Suprapubic skin (tissue), 4 donors: ENCODE measurements at regions not wholly inside any gene's neighbourhood (a gene's known extent, or its start where the extent isn't known, plus 50 kb on each side); places are given as distances from the start of the nearest gene placed in this dataset.

ENCODE experiments used
- DNase-seq, 2 donors: peaks; one replicate each; pipeline ENCODE4 v3.0.0-alpha.2; 2019; ENCODE audit warnings: low spot score in 2 of 2
- H3K27ac ChIP-seq: fragments of 200-600 bp; sonication (generic); one replicate; pipeline ENCODE4 v1.5.1; 2019
- H3K27me3 ChIP-seq: fragments of 200-600 bp; sonication (generic); one replicate; pipeline ENCODE4 v1.5.1; 2019
- H3K36me3 ChIP-seq: fragments of 200-600 bp; sonication (generic); one replicate; pipeline ENCODE4 v1.5.1; 2019
- H3K4me1 ChIP-seq: fragments of 200-600 bp; sonication (generic); one replicate; pipeline ENCODE4 v1.5.1; 2019
- H3K4me3 ChIP-seq: fragments of 200-600 bp; sonication (generic); one replicate; pipeline ENCODE4 v1.5.1; 2019; ENCODE audit warnings: mild to moderate bottlenecking
- H3K9me3 ChIP-seq: fragments of 200-600 bp; sonication (generic); one replicate; pipeline ENCODE4 v1.5.1; 2019
- EP300 ChIP-seq: sonication (generic); formaldehyde crosslinking; IDR thresholded peaks from one replicate; pipeline ENCODE4 v1.6.1; 2017; ENCODE audit warnings: antibody characterized with exemption
- POLR2A ChIP-seq, 2 donors: fragments of 450-650 bp; IDR thresholded peaks; one replicate each; pipeline ENCODE4 v1.6.1; 2017; ENCODE audit warnings: antibody characterized with exemption in 2 of 2, mild to moderate bottlenecking in 2 of 2, moderate library complexity in 2 of 2
- POLR2AphosphoS5 ChIP-seq, 3 donors: sonication (generic); formaldehyde crosslinking; IDR thresholded peaks; one replicate each; pipeline ENCODE4 v1.6.1; 2017; ENCODE audit warnings: antibody characterized with exemption in 3 of 3
- whole genome bisulfite sequencing: methylation state at CpG from one replicate; pipeline ENCODE4 v1.1.5; 2018; 5-methylcytosine and 5-hydroxymethylcytosine counted together
- TF ChIP-seq, protein P1 (sequence below), 2 donors: fragments of 200-600 bp in 1 of 2; fragments of 450-650 bp in 1 of 2; sonication (generic) in 1 of 2; IDR thresholded peaks; one replicate each; pipeline ENCODE4 v1.5.1; 2016 to 2019; ENCODE audit warnings: antibody characterized with exemption in 2 of 2, mild to moderate bottlenecking in 1 of 2, moderate library complexity in 1 of 2

DNA sequence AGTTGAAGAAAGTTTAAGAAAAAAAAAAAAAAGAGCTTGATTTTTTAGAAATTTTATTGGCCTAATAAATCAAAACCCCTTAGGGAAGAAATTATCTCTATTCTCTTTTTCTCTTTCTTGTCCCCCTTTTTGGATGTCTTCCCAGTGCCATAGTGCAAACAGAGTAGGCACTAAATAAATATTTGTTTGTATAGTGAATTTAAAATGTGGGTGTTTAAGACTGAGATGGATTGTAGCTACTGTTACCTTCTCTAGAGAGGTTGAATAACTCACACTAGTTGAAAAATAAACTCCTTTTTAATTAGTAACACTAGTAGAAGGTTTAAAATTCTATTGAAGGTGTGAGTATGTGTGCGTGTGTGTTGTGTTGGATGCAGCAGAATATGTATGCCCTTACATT is 783.8 kb downstream of the NXPH1 start:
- no peak overlapping the region for H3K4me3 ChIP-seq
- H3K4me1 ChIP-seq, result no peaks in the 10 kb centered on the region
- WGBS, result 92% methylated on average over 1 of the region's 1 CpG
- no peak for DNase-seq
- no peaks in the 10 kb centered on the region for H3K9me3 ChIP-seq
- TF ChIP-seq, protein P1, sequence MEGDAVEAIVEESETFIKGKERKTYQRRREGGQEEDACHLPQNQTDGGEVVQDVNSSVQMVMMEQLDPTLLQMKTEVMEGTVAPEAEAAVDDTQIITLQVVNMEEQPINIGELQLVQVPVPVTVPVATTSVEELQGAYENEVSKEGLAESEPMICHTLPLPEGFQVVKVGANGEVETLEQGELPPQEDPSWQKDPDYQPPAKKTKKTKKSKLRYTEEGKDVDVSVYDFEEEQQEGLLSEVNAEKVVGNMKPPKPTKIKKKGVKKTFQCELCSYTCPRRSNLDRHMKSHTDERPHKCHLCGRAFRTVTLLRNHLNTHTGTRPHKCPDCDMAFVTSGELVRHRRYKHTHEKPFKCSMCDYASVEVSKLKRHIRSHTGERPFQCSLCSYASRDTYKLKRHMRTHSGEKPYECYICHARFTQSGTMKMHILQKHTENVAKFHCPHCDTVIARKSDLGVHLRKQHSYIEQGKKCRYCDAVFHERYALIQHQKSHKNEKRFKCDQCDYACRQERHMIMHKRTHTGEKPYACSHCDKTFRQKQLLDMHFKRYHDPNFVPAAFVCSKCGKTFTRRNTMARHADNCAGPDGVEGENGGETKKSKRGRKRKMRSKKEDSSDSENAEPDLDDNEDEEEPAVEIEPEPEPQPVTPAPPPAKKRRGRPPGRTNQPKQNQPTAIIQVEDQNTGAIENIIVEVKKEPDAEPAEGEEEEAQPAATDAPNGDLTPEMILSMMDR (IDR thresholded peaks at IDR 0.05), result no peak
- TF ChIP-seq POLR2A (IDR thresholded peaks at IDR 0.05), result no peak
- no peak for TF ChIP-seq POLR2AphosphoS5 (IDR thresholded peaks at IDR 0.05)
- TF ChIP-seq EP300, result no peak
- no peaks in the 10 kb centered on the region for H3K36me3 ChIP-seq
- no peak overlapping the region for H3K27ac ChIP-seq
- H3K27me3 ChIP-seq, result no peaks in the 10 kb centered on the region

DNA sequence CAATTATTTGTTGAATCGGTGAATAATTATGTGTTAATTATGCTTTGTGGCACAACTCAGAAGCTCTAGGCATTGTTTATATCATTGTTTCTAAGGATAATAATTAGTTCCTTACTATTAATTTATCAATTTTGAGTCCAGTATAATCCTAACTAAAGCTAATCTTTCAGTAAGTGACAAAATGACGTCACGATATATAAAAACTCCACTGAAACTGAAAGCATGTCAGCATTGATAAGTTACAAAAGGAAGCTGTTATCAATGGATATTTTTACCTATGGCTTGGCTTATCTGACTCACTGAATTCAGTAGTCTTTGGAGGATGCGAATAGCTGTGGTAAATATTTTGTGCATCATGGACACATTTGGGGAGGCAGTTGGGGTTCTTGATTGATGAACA is 793.1 kb downstream of the NXPH1 start:
- no peaks in the 10 kb centered on the region for H3K27me3 ChIP-seq
- H3K4me3 ChIP-seq, result no peak overlapping the region
- no peak overlapping the region for H3K27ac ChIP-seq
- H3K36me3 ChIP-seq, result no peaks in the 10 kb centered on the region
- no peak for DNase-seq
- TF ChIP-seq POLR2AphosphoS5 (IDR thresholded peaks at IDR 0.05), result no peak
- TF ChIP-seq POLR2A (IDR thresholded peaks at IDR 0.05), result no peak
- no peaks in the 10 kb centered on the region for H3K4me1 ChIP-seq
- 71% methylated on average over 4 of the region's 4 CpGs for WGBS
- H3K9me3 ChIP-seq, result no peaks in the 10 kb centered on the region

DNA sequence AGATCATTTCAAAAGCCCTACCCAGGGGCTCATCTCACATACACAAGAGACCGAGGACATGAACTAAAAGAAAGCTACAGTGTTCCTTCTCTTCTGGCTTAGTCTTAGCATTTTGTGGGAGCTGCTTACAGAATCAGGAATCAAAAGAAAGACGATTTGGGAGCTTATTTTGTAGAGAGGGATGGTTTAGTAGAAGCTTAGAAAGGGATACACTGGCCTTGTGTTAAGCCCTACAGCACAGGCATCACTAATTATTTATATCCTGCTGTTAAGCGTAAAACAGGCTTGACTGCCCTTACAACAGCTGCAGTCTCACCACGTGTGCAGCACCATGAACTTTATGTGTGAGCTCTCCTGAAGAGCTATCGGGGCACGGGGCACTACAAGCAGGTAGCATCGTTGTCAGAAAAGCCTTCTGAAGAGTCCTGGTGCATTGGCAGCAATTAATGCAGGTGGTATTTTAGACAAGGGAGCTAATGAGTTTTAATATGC is 798.3 kb downstream of the NXPH1 start:
- Histone ChIP-seq H3K9me3 (no peaks in the 10 kb centered on the region), H3K36me3 (no peaks in the 10 kb centered on the region), H3K27ac (no peak overlapping the region), H3K4me1 (no peaks in the 10 kb centered on the region), H3K27me3 (no peaks in the 10 kb centered on the region), H3K4me3 (no peak overlapping the region)
- WGBS, result 22% methylated on average over 7 of the region's 7 CpGs
- no peak for TF ChIP-seq POLR2A (IDR thresholded peaks at IDR 0.05)
- no peak for TF ChIP-seq EP300
- TF ChIP-seq, protein P1 (IDR thresholded peaks at IDR 0.05), result no peak
- TF ChIP-seq POLR2AphosphoS5 (IDR thresholded peaks at IDR 0.05), result no peak
- DNase-seq, result no peak

DNA sequence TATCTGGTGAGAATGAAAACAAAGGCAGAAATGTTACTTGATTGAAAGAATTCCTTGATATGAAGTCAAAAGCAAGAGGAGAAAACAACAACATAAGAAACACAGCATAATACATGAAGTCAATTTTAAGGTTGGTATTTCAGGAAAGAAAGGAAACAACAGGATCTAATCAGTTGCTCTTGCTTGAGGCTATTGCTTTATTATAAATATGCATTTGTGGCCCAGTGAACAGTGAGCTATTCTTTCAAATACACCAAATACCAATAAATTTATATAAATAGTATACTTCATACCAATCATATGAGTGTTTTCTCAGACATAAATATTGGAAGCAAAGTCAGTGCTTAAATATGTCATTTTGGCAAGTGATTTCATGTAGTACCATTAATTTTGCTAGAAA is 806.6 kb downstream of the NXPH1 start:
- Histone ChIP-seq H3K4me1 (no peaks in the 10 kb centered on the region), H3K27ac (no peak overlapping the region), H3K36me3 (no peaks in the 10 kb centered on the region), H3K4me3 (no peak overlapping the region), H3K9me3 (no peaks in the 10 kb centered on the region), H3K27me3 (no peaks in the 10 kb centered on the region)
- DNase-seq, result no peak
- TF ChIP-seq POLR2A (IDR thresholded peaks at IDR 0.05), result no peak
- no peak for TF ChIP-seq POLR2AphosphoS5 (IDR thresholded peaks at IDR 0.05)
- TF ChIP-seq, protein P1 (IDR thresholded peaks at IDR 0.05), result no peak
- no peak for TF ChIP-seq EP300

DNA sequence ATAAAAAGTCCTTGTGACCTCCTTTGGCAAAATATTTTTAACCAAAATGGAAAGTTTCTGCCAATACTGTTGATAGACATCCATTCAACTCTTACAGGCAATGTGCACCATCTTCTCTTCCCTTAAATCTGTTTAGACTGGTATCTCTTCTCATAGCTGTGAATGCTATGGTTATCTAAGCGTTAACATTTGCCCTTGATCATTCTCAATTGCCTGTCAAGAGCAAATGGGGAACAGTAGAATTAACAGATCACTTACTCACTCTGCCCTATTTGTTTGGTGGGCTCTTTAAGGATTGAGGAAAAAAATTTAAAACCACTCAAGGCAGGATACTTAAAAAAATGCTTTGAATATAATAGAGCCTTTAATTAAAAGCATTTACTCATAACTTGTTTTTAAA is 808.4 kb downstream of the NXPH1 start:
- Histone ChIP-seq H3K4me3 (no peak overlapping the region), H3K4me1 (no peaks in the 10 kb centered on the region), H3K36me3 (no peaks in the 10 kb centered on the region), H3K27me3 (no peaks in the 10 kb centered on the region), H3K27ac (no peak overlapping the region), H3K9me3 (no peaks in the 10 kb centered on the region)
- no peak for TF ChIP-seq POLR2A (IDR thresholded peaks at IDR 0.05)
- TF ChIP-seq, protein P1 (IDR thresholded peaks at IDR 0.05), result no peak
- TF ChIP-seq EP300, result no peak
- TF ChIP-seq POLR2AphosphoS5 (IDR thresholded peaks at IDR 0.05), result no peak
- WGBS, result 87% methylated on average over 1 of the region's 1 CpG
- no peak for DNase-seq

DNA sequence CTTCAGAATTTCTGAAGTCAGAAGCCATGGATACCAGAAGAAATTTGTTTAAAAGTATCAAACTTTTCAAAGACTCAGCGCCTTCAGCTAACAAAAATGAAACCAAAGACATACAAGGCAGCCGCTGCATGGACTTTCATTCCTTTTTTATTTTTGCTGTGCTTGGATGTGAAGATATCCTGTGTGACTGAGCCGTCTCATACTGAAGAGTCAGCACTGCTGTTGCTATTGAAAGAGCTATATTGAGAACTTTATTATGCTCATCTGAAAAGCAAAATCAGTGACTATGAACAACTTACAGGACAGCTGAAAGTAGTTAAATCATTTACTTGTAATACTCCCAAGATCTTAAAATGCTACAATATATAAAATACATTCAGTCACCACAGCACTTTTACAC is 809.2 kb downstream of the NXPH1 start:
- TF ChIP-seq, protein P1 (IDR thresholded peaks at IDR 0.05), result no peak
- TF ChIP-seq POLR2A (IDR thresholded peaks at IDR 0.05), result no peak
- TF ChIP-seq POLR2AphosphoS5 (IDR thresholded peaks at IDR 0.05), result no peak
- TF ChIP-seq EP300, result no peak
- H3K9me3 ChIP-seq, result no peaks in the 10 kb centered on the region
- no peak overlapping the region for H3K4me3 ChIP-seq
- no peaks in the 10 kb centered on the region for H3K27me3 ChIP-seq
- WGBS, result 65% methylated on average over 3 of the region's 3 CpGs
- no peaks in the 10 kb centered on the region for H3K4me1 ChIP-seq
- no peak overlapping the region for H3K27ac ChIP-seq
- DNase-seq, result no peak
- H3K36me3 ChIP-seq, result no peaks in the 10 kb centered on the region
